ENCODE measurements at regions not wholly inside any gene's neighbourhood (a gene's known extent, or its start where the extent isn't known, plus 50 kb on each side); places are given as distances from the start of the nearest gene placed in this dataset.

GRCh38 chr1:228955691-228956090, 220.4 kb downstream of the RHOU start:
- TF ChIP-seq CTCF (conservative IDR thresholded peaks at IDR 0.05): no peak
- TF ChIP-seq EZH2 (IDR thresholded peaks at IDR 0.05; ENCODE audit: low read depth): no peak

Measured in PC-9 (cell line).